Peyer's patch (tissue), 4 donors: ENCODE measurements at regions not wholly inside any gene's neighbourhood (a gene's known extent, or its start where the extent isn't known, plus 50 kb on each side); places are given as distances from the start of the nearest gene placed in this dataset.

Source experiments
- CTCF ChIP-seq, 6 experiments: fragments of 450-650 bp in 4 of 6; fragments of 200-600 bp in 2 of 6; sonication (generic) in 1 of 6; IDR thresholded peaks; one replicate each; pipeline ENCODE4 v1.5.1; 2017 to 2019; ENCODE audit warnings: antibody characterized with exemption in 6 of 6, mild to moderate bottlenecking in 3 of 6, moderate library complexity in 1 of 6
- POLR2A ChIP-seq, 2 donors: fragments of 450-650 bp; IDR thresholded peaks; one replicate each; pipeline ENCODE4 v1.5.1; 2017; ENCODE audit warnings: antibody characterized with exemption in 2 of 2, mild to moderate bottlenecking in 2 of 2, moderate library complexity in 2 of 2

- TF ChIP-seq CTCF (IDR thresholded peaks at IDR 0.05) (no peak), POLR2A (IDR thresholded peaks at IDR 0.05) (no peak)
Observed at GRCh38 chrX:47723083-47723482, 64.1 kb upstream of the UXT start.
